ENCODE measurements at regions not wholly inside any gene's neighbourhood (a gene's known extent, or its start where the extent isn't known, plus 50 kb on each side); places are given as distances from the start of the nearest gene placed in this dataset.

GRCh38 chr6:112710710-112711109 lies 363.6 kb downstream of the RFPL4B start:
- TF ChIP-seq SIN3A (IDR thresholded peaks at IDR 0.05; ENCODE audit: borderline replicate concordance, insufficient read depth, low read length) (no peak), POLR2AphosphoS5 (IDR thresholded peaks at IDR 0.05; ENCODE audit: low read depth, low read length) (no peak), REST (IDR thresholded peaks at IDR 0.05; ENCODE audit: insufficient read depth in 1 of 2, low read depth in 2 of 2, low read length in 2 of 2) (no peak), FOXP2 (optimal IDR thresholded peaks at IDR 0.05; ENCODE audit: borderline replicate concordance, extremely low read depth, extremely low read length, insufficient read depth) (no peak), TAF1 (IDR thresholded peaks at IDR 0.05; ENCODE audit: borderline replicate concordance, insufficient read depth, low read length) (no peak)

- no peak for TF ChIP-seq FOXP2 (optimal IDR thresholded peaks at IDR 0.05; ENCODE audit: borderline replicate concordance, extremely low read depth, extremely low read length, insufficient read depth)
These were observed 366.3 kb downstream of the RFPL4B start for GRCh38 chr6:112713402-112713801.

- TF ChIP-seq SIN3A (IDR thresholded peaks at IDR 0.05; ENCODE audit: borderline replicate concordance, insufficient read depth, low read length) (no peak), FOXP2 (optimal IDR thresholded peaks at IDR 0.05; ENCODE audit: borderline replicate concordance, extremely low read depth, extremely low read length, insufficient read depth) (no peak), POLR2AphosphoS5 (IDR thresholded peaks at IDR 0.05; ENCODE audit: low read depth, low read length) (no peak), REST (IDR thresholded peaks at IDR 0.05; ENCODE audit: insufficient read depth in 1 of 2, low read depth in 2 of 2, low read length in 2 of 2) (no peak), TAF1 (IDR thresholded peaks at IDR 0.05; ENCODE audit: borderline replicate concordance, insufficient read depth, low read length) (no peak)
These were observed 370.3 kb downstream of the RFPL4B start for GRCh38 chr6:112717401-112717800.

GRCh38 chr6:112717856-112718255 lies 370.7 kb downstream of the RFPL4B start:
- TF ChIP-seq POLR2AphosphoS5 (IDR thresholded peaks at IDR 0.05; ENCODE audit: low read depth, low read length) (no peak), TAF1 (IDR thresholded peaks at IDR 0.05; ENCODE audit: borderline replicate concordance, insufficient read depth, low read length) (no peak), FOXP2 (optimal IDR thresholded peaks at IDR 0.05; ENCODE audit: borderline replicate concordance, extremely low read depth, extremely low read length, insufficient read depth) (no peak), REST (IDR thresholded peaks at IDR 0.05; ENCODE audit: insufficient read depth in 1 of 2, low read depth in 2 of 2, low read length in 2 of 2) (no peak), SIN3A (IDR thresholded peaks at IDR 0.05; ENCODE audit: borderline replicate concordance, insufficient read depth, low read length) (no peak)

GRCh38 chr6:112725541-112726085 lies 378.5 kb downstream of the RFPL4B start:
- TF ChIP-seq SIN3A (IDR thresholded peaks at IDR 0.05; ENCODE audit: borderline replicate concordance, insufficient read depth, low read length) (no peak), FOXP2 (optimal IDR thresholded peaks at IDR 0.05; ENCODE audit: borderline replicate concordance, extremely low read depth, extremely low read length, insufficient read depth) (no peak), REST (IDR thresholded peaks at IDR 0.05; ENCODE audit: insufficient read depth in 1 of 2, low read depth in 2 of 2, low read length in 2 of 2) (no peak), POLR2AphosphoS5 (IDR thresholded peaks at IDR 0.05; ENCODE audit: low read depth, low read length) (no peak), TAF1 (IDR thresholded peaks at IDR 0.05; ENCODE audit: borderline replicate concordance, insufficient read depth, low read length) (no peak)
